A549 (cell line): ENCODE measurements at regions not wholly inside any gene's neighbourhood (a gene's known extent, or its start where the extent isn't known, plus 50 kb on each side); places are given as distances from the start of the nearest gene placed in this dataset.

ENCODE experiments used
- CEBPB ChIP-seq, 2 experiments: fragments of >200 bp in 1 of 2; sonication (Bioruptor Twin) in 1 of 2; formaldehyde crosslinking in 1 of 2; IDR thresholded peaks; 2 replicates each; pipeline ENCODE4 v1.6.1; 2012 to 2016
- CTCF ChIP-seq: fragments of >200 bp; sonication (Bioruptor Twin); formaldehyde crosslinking; IDR thresholded peaks from 3 replicates; pipeline ENCODE4 v1.5.1; 2016
- EP300 ChIP-seq, 2 experiments: fragments of >200 bp; sonication (Bioruptor Twin); formaldehyde crosslinking; IDR thresholded peaks; 2 replicates in 1 of 2; 3 replicates in 1 of 2; pipeline ENCODE4 v1.6.1; 2016 to 2017
- FOSB ChIP-seq: fragments of 250-450 bp; sonication (Bioruptor Pico); IDR thresholded peaks from 2 replicates; pipeline ENCODE4 v1.5.0; 2020; ENCODE audit warnings: mild to moderate bottlenecking, moderate library complexity
- HDAC2 ChIP-seq: fragments of 200-600 bp; sonication (generic); IDR thresholded peaks from 2 replicates; pipeline ENCODE4 v1.6.1; 2016
- HMGXB4 ChIP-seq: fragments of 250-450 bp; sonication (Bioruptor Pico); IDR thresholded peaks from 2 replicates; pipeline ENCODE4 v1.5.0; 2021; ENCODE audit warnings: mild to moderate bottlenecking, moderate library complexity, borderline replicate concordance
- JUN ChIP-seq, 2 experiments: fragments of >200 bp; sonication (Bioruptor Twin); formaldehyde crosslinking; IDR thresholded peaks; 2 replicates in 1 of 2; 3 replicates in 1 of 2; pipeline ENCODE4 v1.6.1; 2016 to 2017
- JUNB ChIP-seq: fragments of >200 bp; sonication (Bioruptor Twin); formaldehyde crosslinking; IDR thresholded peaks from 2 replicates; pipeline ENCODE4 v1.6.1; 2016
- MAZ ChIP-seq: fragments of 150-350 bp; IDR thresholded peaks from 2 replicates; pipeline ENCODE4 v1.6.1; 2014; ENCODE audit warnings: antibody characterized with exemption, low read depth, low read length, borderline replicate concordance
- POLR2A ChIP-seq: IDR thresholded peaks from 2 replicates; pipeline ENCODE4 v1.6.1; 2012; ENCODE audit warnings: mild to moderate bottlenecking, low read length
- RAD21 ChIP-seq, 2 experiments: fragments of >200 bp in 1 of 2; sonication (Bioruptor Twin) in 1 of 2; formaldehyde crosslinking in 1 of 2; IDR thresholded peaks in 1 of 2; conservative IDR thresholded peaks in 1 of 2; 2 replicates in 1 of 2; 3 replicates in 1 of 2; pipeline ENCODE4 v1.6.1; 2012 to 2018; ENCODE audit warnings: inconsistent platforms in 1 of 2
- REST ChIP-seq: fragments of 200-600 bp; sonication (generic); IDR thresholded peaks from 2 replicates; pipeline ENCODE4 v1.6.1; 2016; ENCODE audit warnings: antibody characterized with exemption, mild to moderate bottlenecking, moderate library complexity
- RFX5 ChIP-seq: fragments of 450-650 bp; IDR thresholded peaks from 2 replicates; pipeline ENCODE4 v1.7.1; 2014; ENCODE audit warnings: antibody characterized with exemption, mild to moderate bottlenecking, moderate library complexity

GRCh38 chr4:123596805-123597204, 200.2 kb downstream of the SPRY1 start:
- TF ChIP-seq HDAC2: no peak
- TF ChIP-seq CTCF: no peak
- TF ChIP-seq JUN (IDR thresholded peaks at IDR 0.05): no peak
- no peak for TF ChIP-seq EP300 (IDR thresholded peaks at IDR 0.05)
- TF ChIP-seq RFX5: no peak
- TF ChIP-seq POLR2A: no peak
- TF ChIP-seq JUNB: no peak
- TF ChIP-seq REST: no peak
- TF ChIP-seq RAD21 (conservative IDR thresholded peaks at IDR 0.05 in 1 of 2, IDR thresholded peaks at IDR 0.05 in 1 of 2): no peak
- no peak for TF ChIP-seq CEBPB (IDR thresholded peaks at IDR 0.05)
- TF ChIP-seq HMGXB4 (CRISPR knock-in tag): no peak
- no peak for TF ChIP-seq FOSB (CRISPR knock-in tag)
- TF ChIP-seq MAZ: no peak
